HCT116 (cell line): ENCODE measurements at regions not wholly inside any gene's neighbourhood (a gene's known extent, or its start where the extent isn't known, plus 50 kb on each side); places are given as distances from the start of the nearest gene placed in this dataset.

ENCODE experiments used
- ATAC-seq: fragments of 200-7000 bp; cut with Tn5 transposase; 2 replicates; pipeline ENCODE4 v1.9.1; 2020; ENCODE audit warnings: mild to moderate bottlenecking, moderate library complexity
- BruUV-seq: library from RNA; stranded (reverse); fragments of 400-500 nt; replicated peaks from 2 replicates; lab custom pipeline; 2021; lab: Mats Ljungman, UMichigan
- CTCF ChIA-PET: fragments of 300-600 bp; sonication (Branson Sonifier 250); formaldehyde crosslinking; loops from one replicate; lab custom pipeline; 2021; ENCODE audit warnings: antibody characterized with exemption; lab: Charles Lee
- POLR2A ChIA-PET: fragments of 300-600, 350-600 bp; sonication (Branson Sonifier 250); formaldehyde crosslinking; loops from one replicate; lab custom pipeline; 2021; ENCODE audit warnings: antibody characterized with exemption; lab: Charles Lee
- RAD21 ChIA-PET, 2 experiments: fragments of 300-600 bp; sonication (Branson Sonifier 250); formaldehyde crosslinking; loops; one replicate each; lab custom pipeline; 2023; ENCODE audit warnings: low total read pairs in 2 of 2; ENCODE audit not compliant: uncharacterized antibody in 2 of 2, unreplicated experiment in 2 of 2, low non-redundant PET in 1 of 2; lab: Charles Lee
- DNase-seq: peaks from one replicate; pipeline ENCODE4 v3.0.0-alpha.2; 2010; ENCODE audit warnings: low read depth, low spot score
- H2AFZ ChIP-seq: fragments of 200-600 bp; shearing (Covaris generic), sonication (generic); 2 replicates; pipeline ENCODE4 v1.6.1; 2017; ENCODE audit warnings: low read depth, mixed run types, mixed read lengths, antibody characterized with exemption, low read length; ENCODE audit not compliant: poor library complexity, severe bottlenecking
- H3K27ac ChIP-seq: 2 replicates; pipeline ENCODE4 v1.5.1; 2012; ENCODE audit warnings: low read depth, low read length
- H3K27me3 ChIP-seq: fragments of 200-600 bp; sonication (generic); 2 replicates; pipeline ENCODE4 v1.6.1; 2016; ENCODE audit warnings: mixed run types, low read length, mixed read lengths; ENCODE audit not compliant: insufficient read depth
- H3K36me3 ChIP-seq, 2 experiments: fragments of 200-500 bp in 1 of 2; fragments of 200-600 bp in 1 of 2; sonication (Bioruptor generic) in 1 of 2; sonication (generic) in 1 of 2; 2 replicates each; pipeline versions ENCODE4 v1.5.1 to v1.6.1; 2014 to 2016; ENCODE audit warnings: low read length in 2 of 2, inconsistent platforms in 1 of 2, mixed read lengths in 1 of 2, mixed run types in 1 of 2; ENCODE audit not compliant: insufficient read depth in 2 of 2, control insufficient read depth in 1 of 2
- H3K4me1 ChIP-seq, 2 experiments: fragments of 200-600 bp in 1 of 2; sonication (generic) in 1 of 2; 2 replicates each; pipeline versions ENCODE4 v1.5.1 to v1.6.1; 2012 to 2017; ENCODE audit warnings: low read length in 2 of 2, inconsistent platforms in 1 of 2, mild to moderate bottlenecking in 1 of 2, mixed read lengths in 1 of 2, mixed run types in 1 of 2, moderate library complexity in 1 of 2; ENCODE audit not compliant: insufficient read depth in 2 of 2, control insufficient read depth in 1 of 2
- H3K4me2 ChIP-seq: fragments of 200-600 bp; sonication (generic); 2 replicates; pipeline ENCODE4 v1.6.1; 2017; ENCODE audit warnings: mixed run types, low read length, mixed read lengths
- H3K4me3 ChIP-seq, 2 experiments: fragments of 200-600 bp in 1 of 2; sonication (generic) in 1 of 2; replicated peaks in 1 of 2; 2 replicates each; pipeline ENCODE4 v1.5.1; 2011 to 2016; ENCODE audit warnings: low read length in 2 of 2, control low read depth in 1 of 2, low read depth in 1 of 2, mild to moderate bottlenecking in 1 of 2, mixed read lengths in 1 of 2, mixed run types in 1 of 2
- H3K79me2 ChIP-seq: fragments of 200-600 bp; sonication (generic); 2 replicates; pipeline ENCODE4 v1.6.1; 2017; ENCODE audit warnings: mild to moderate bottlenecking, mixed run types, low read length, moderate library complexity, mixed read lengths; ENCODE audit not compliant: insufficient read depth
- H3K9ac ChIP-seq: fragments of 200-600 bp; sonication (generic); 2 replicates; pipeline ENCODE4 v1.6.1; 2016; ENCODE audit warnings: low read length, mixed read lengths
- H3K9me2 ChIP-seq: fragments of 200-600 bp; sonication (generic), shearing (Covaris generic); 2 replicates; pipeline ENCODE4 v1.6.1; 2017; ENCODE audit warnings: mixed run types, mild to moderate bottlenecking, moderate library complexity; ENCODE audit not compliant: insufficient read depth
- H3K9me3 ChIP-seq, 2 experiments: fragments of 200-500 bp in 1 of 2; fragments of 200-600 bp in 1 of 2; sonication (Bioruptor generic) in 1 of 2; sonication (generic) in 1 of 2; 2 replicates each; pipeline ENCODE4 v1.6.1; 2014 to 2017; ENCODE audit warnings: low read length in 2 of 2, mixed read lengths in 2 of 2, inconsistent platforms in 1 of 2, low read depth in 1 of 2, mild to moderate bottlenecking in 1 of 2, mixed run types in 1 of 2, moderate library complexity in 1 of 2; ENCODE audit not compliant: control insufficient read depth in 1 of 2, insufficient read depth in 1 of 2
- H4K20me1 ChIP-seq: fragments of 200-600 bp; sonication (generic), shearing (Covaris generic); 2 replicates; pipeline ENCODE4 v1.6.1; 2017; ENCODE audit warnings: mixed run types, mild to moderate bottlenecking, moderate library complexity; ENCODE audit not compliant: insufficient read depth
- ATF3 ChIP-seq: IDR thresholded peaks from 2 replicates; pipeline ENCODE4 v1.6.1; 2012
- CBX3 ChIP-seq: IDR thresholded peaks from 2 replicates; pipeline ENCODE4 v1.6.1; 2012; ENCODE audit warnings: low read depth
- CEBPB ChIP-seq: IDR thresholded peaks from 2 replicates; pipeline ENCODE4 v1.6.1; 2012; ENCODE audit warnings: low read depth
- EGR1 ChIP-seq: IDR thresholded peaks from 2 replicates; pipeline ENCODE4 v1.6.1; 2012; ENCODE audit warnings: low read depth
- ELF1 ChIP-seq: IDR thresholded peaks from 2 replicates; pipeline ENCODE4 v1.6.1; 2012; ENCODE audit warnings: low read depth, borderline replicate concordance
- EZH2 ChIP-seq: fragments of 200-600 bp; sonication (generic); IDR thresholded peaks from 2 replicates; pipeline ENCODE4 v1.6.1; 2017; ENCODE audit warnings: antibody characterized with exemption, mixed run types
- FOSL1 ChIP-seq: IDR thresholded peaks from 2 replicates; pipeline ENCODE4 v1.6.1; 2012; ENCODE audit warnings: low read depth
- SIN3A ChIP-seq: IDR thresholded peaks from 2 replicates; pipeline ENCODE4 v1.6.1; 2012; ENCODE audit warnings: low read depth
- SP1 ChIP-seq: IDR thresholded peaks from 2 replicates; pipeline ENCODE4 v1.6.1; 2012; ENCODE audit warnings: low read depth
- TCF7L2 ChIP-seq: IDR thresholded peaks from 2 replicates; pipeline ENCODE4 v1.7.0; 2011; ENCODE audit warnings: borderline replicate concordance, inconsistent platforms; ENCODE audit not compliant: insufficient read depth, insufficient read length; ENCODE audit errors: extremely low read depth
- YY1 ChIP-seq: IDR thresholded peaks from 2 replicates; pipeline ENCODE4 v1.6.1; 2011; ENCODE audit warnings: low read length, low read depth, moderate library complexity, mild to moderate bottlenecking; ENCODE audit not compliant: insufficient replicate concordance; ENCODE audit errors: extremely low read depth
- intact Hi-C: fragments of 100-400 bp; cut with micrococcal nuclease; formaldehyde crosslinking; loops from 2 replicates; pipeline ENCODE4 v1.10.0; 2022
- TF ChIP-seq, protein P1 (sequence below), 3 experiments: fragments of 200-600 bp in 1 of 3; sonication (generic) in 1 of 3; IDR thresholded peaks in 2 of 3; conservative IDR thresholded peaks in 1 of 3; 2 replicates each; pipeline ENCODE4 v1.5.1; 2012 to 2017; ENCODE audit warnings: low read depth in 2 of 3, low read length in 2 of 3, antibody characterized with exemption in 1 of 3, borderline replicate concordance in 1 of 3, control low read depth in 1 of 3, mild to moderate bottlenecking in 1 of 3, mixed read lengths in 1 of 3, mixed run types in 1 of 3, moderate library complexity in 1 of 3; ENCODE audit not compliant: insufficient read depth in 1 of 3
- TF ChIP-seq, protein P2 (sequence below): IDR thresholded peaks from 2 replicates; pipeline ENCODE4 v1.6.1; 2012; ENCODE audit warnings: low read depth

- Histone ChIP-seq H3K79me2 (no peaks in the 10 kb centered on the region), H3K4me2 (no peak overlapping the region), H3K27ac (no peak overlapping the region), H3K9ac (no peak overlapping the region), H3K9me3 (no peaks in the 10 kb centered on the region), H3K4me1 (no peaks in the 10 kb centered on the region), H3K36me3 (no peaks in the 10 kb centered on the region), H3K4me3 (no peak overlapping the region), H2AFZ (no peak overlapping the region), H3K9me2 (no peaks in the 10 kb centered on the region), H3K27me3 (no peaks in the 10 kb centered on the region), H4K20me1 (no peaks in the 10 kb centered on the region)
- CTCF ChIA-PET: no interaction called here
- RAD21 ChIA-PET: no interaction called here
- BruUV-seq: no TSS peak
- POLR2A ChIA-PET: no interaction called here
- no peak for DNase-seq
- intact Hi-C loops: no loop called here
- TF ChIP-seq TCF7L2 (no peak), EZH2 (no peak), CEBPB (no peak), YY1 (no peak), EGR1 (no peak), ATF3 (no peak), SP1 (no peak), ELF1 (no peak), FOSL1 (no peak), CBX3 (no peak), SIN3A (no peak)
- TF ChIP-seq, protein P1, sequence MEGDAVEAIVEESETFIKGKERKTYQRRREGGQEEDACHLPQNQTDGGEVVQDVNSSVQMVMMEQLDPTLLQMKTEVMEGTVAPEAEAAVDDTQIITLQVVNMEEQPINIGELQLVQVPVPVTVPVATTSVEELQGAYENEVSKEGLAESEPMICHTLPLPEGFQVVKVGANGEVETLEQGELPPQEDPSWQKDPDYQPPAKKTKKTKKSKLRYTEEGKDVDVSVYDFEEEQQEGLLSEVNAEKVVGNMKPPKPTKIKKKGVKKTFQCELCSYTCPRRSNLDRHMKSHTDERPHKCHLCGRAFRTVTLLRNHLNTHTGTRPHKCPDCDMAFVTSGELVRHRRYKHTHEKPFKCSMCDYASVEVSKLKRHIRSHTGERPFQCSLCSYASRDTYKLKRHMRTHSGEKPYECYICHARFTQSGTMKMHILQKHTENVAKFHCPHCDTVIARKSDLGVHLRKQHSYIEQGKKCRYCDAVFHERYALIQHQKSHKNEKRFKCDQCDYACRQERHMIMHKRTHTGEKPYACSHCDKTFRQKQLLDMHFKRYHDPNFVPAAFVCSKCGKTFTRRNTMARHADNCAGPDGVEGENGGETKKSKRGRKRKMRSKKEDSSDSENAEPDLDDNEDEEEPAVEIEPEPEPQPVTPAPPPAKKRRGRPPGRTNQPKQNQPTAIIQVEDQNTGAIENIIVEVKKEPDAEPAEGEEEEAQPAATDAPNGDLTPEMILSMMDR (IDR thresholded peaks at IDR 0.05 in 2 of 3, conservative IDR thresholded peaks at IDR 0.05 in 1 of 3; ENCODE audit: borderline replicate concordance in 1 of 3, insufficient read depth in 1 of 3, low read depth in 2 of 3, low read length in 2 of 3): no peak
- TF ChIP-seq, protein P2, sequence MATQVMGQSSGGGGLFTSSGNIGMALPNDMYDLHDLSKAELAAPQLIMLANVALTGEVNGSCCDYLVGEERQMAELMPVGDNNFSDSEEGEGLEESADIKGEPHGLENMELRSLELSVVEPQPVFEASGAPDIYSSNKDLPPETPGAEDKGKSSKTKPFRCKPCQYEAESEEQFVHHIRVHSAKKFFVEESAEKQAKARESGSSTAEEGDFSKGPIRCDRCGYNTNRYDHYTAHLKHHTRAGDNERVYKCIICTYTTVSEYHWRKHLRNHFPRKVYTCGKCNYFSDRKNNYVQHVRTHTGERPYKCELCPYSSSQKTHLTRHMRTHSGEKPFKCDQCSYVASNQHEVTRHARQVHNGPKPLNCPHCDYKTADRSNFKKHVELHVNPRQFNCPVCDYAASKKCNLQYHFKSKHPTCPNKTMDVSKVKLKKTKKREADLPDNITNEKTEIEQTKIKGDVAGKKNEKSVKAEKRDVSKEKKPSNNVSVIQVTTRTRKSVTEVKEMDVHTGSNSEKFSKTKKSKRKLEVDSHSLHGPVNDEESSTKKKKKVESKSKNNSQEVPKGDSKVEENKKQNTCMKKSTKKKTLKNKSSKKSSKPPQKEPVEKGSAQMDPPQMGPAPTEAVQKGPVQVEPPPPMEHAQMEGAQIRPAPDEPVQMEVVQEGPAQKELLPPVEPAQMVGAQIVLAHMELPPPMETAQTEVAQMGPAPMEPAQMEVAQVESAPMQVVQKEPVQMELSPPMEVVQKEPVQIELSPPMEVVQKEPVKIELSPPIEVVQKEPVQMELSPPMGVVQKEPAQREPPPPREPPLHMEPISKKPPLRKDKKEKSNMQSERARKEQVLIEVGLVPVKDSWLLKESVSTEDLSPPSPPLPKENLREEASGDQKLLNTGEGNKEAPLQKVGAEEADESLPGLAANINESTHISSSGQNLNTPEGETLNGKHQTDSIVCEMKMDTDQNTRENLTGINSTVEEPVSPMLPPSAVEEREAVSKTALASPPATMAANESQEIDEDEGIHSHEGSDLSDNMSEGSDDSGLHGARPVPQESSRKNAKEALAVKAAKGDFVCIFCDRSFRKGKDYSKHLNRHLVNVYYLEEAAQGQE: no peak
- no peak for ATAC-seq
Measured at GRCh38 chr22:35170716-35171697, 86.3 kb upstream of the HMGXB4 start.
